HG03469 (cell line): ENCODE measurements at regions not wholly inside any gene's neighbourhood (a gene's known extent, or its start where the extent isn't known, plus 50 kb on each side); places are given as distances from the start of the nearest gene placed in this dataset.
"Not testable (repeated sequence)": the region's sequence is repeated elsewhere in the genome, so short reads cannot be mapped to it uniquely, and the experiment has no call there.

ENCODE experiments used
- ATAC-seq: cut with Tn5 transposase; IDR thresholded peaks from one replicate; pipeline ENCODE4 v1.9.1; 2021; ENCODE audit warnings: mild to moderate bottlenecking, moderate library complexity, moderate number of reproducible peaks; ENCODE audit not compliant: unreplicated experiment

GRCh38 chr7:19958309-19958896 is 185.0 kb upstream of the TMEM196 start:
- ATAC-seq, result no peak

GRCh38 chr7:19957664-19958063 is 184.2 kb upstream of the TMEM196 start:
- no peak for ATAC-seq

GRCh38 chr7:19954166-19954565 is 180.7 kb upstream of the TMEM196 start:
- ATAC-seq, result not testable (repeated sequence)

GRCh38 chr7:19953411-19953810 is 180.0 kb upstream of the TMEM196 start:
- not testable (repeated sequence) for ATAC-seq

GRCh38 chr7:19948160-19948559 is 174.7 kb upstream of the TMEM196 start:
- ATAC-seq, result no peak

GRCh38 chr7:19944363-19945120 is 171.1 kb upstream of the TMEM196 start:
- no peak for ATAC-seq

GRCh38 chr7:19939746-19940145 is 166.3 kb upstream of the TMEM196 start:
- ATAC-seq, result no peak

GRCh38 chr7:19932549-19933249 is 159.3 kb upstream of the TMEM196 start:
- no peak for ATAC-seq

- no peak for ATAC-seq
Observed at GRCh38 chr7:19930851-19931250, 157.4 kb upstream of the TMEM196 start.

GRCh38 chr7:19930051-19930450 is 156.6 kb upstream of the TMEM196 start:
- ATAC-seq, result no peak

GRCh38 chr7:19928247-19928646 is 154.8 kb upstream of the TMEM196 start:
- ATAC-seq, result peak; percentile 76

- no peak for ATAC-seq
Observed at GRCh38 chr7:19920705-19921104, 147.3 kb upstream of the TMEM196 start.

GRCh38 chr7:19920166-19920565 is 146.7 kb upstream of the TMEM196 start:
- ATAC-seq, result no peak

- no peak for ATAC-seq
Observed at GRCh38 chr7:19919261-19920095, 146.1 kb upstream of the TMEM196 start.

GRCh38 chr7:19916046-19916445 is 142.6 kb upstream of the TMEM196 start:
- no peak for ATAC-seq

GRCh38 chr7:19915596-19915995 is 142.2 kb upstream of the TMEM196 start:
- no peak for ATAC-seq

GRCh38 chr7:19914866-19915265 is 141.4 kb upstream of the TMEM196 start:
- no peak for ATAC-seq

- no peak for ATAC-seq
Observed at GRCh38 chr7:19900118-19900517, 126.7 kb upstream of the TMEM196 start.

- no peak for ATAC-seq
Observed at GRCh38 chr7:19899529-19899928, 126.1 kb upstream of the TMEM196 start.

- ATAC-seq, result not testable (repeated sequence)
Observed at GRCh38 chr7:19882893-19883292, 109.5 kb upstream of the TMEM196 start.

- no peak for ATAC-seq
Observed at GRCh38 chr7:19872094-19872493, 98.7 kb upstream of the TMEM196 start.
